Activated CD8-positive, alpha-beta T cell treated with anti-CD3 and anti-CD28 coated beads, Interleukin-2, amount 10 ng/mL, durations not matched to agents 7 days and 5 days (primary cell): ENCODE measurements at regions not wholly inside any gene's neighbourhood (a gene's known extent, or its start where the extent isn't known, plus 50 kb on each side); places are given as distances from the start of the nearest gene placed in this dataset.

Source experiments
- ATAC-seq: fragments of 150-1000 bp; cut with Tn5 transposase; one replicate; pipeline ENCODE4 v1.10.0; 2021; ENCODE audit warnings: moderate library complexity
- CTCF ChIA-PET: fragments of 350-600 bp; sonication (Branson Sonifier 250); formaldehyde crosslinking; loops from one replicate; lab custom pipeline; 2021; ENCODE audit warnings: antibody characterized with exemption; lab: Charles Lee
- POLR2A ChIA-PET: fragments of 350-600 bp; sonication (Branson Sonifier 250); formaldehyde crosslinking; loops from one replicate; lab custom pipeline; 2021; ENCODE audit warnings: antibody characterized with exemption; lab: Charles Lee
- DNase-seq: peaks from one replicate; pipeline ENCODE4 v3.0.0-alpha.2; 2020
- H3K27ac Mint-ChIP-seq: one replicate; pipeline ENCODE4 v1.8.0; 2021; ENCODE audit warnings: mild to moderate bottlenecking, mixed read lengths
- H3K27me3 Mint-ChIP-seq: one replicate; pipeline ENCODE4 v1.8.0; 2021; ENCODE audit warnings: low read depth, mixed read lengths
- H3K36me3 Mint-ChIP-seq: one replicate; pipeline ENCODE4 v1.8.0; 2021; ENCODE audit warnings: low read depth, mixed read lengths
- H3K4me1 Mint-ChIP-seq: one replicate; pipeline ENCODE4 v1.8.0; 2021; ENCODE audit warnings: low read depth, mixed read lengths
- H3K4me3 Mint-ChIP-seq: one replicate; pipeline ENCODE4 v1.8.0; 2021; ENCODE audit warnings: mild to moderate bottlenecking, mixed read lengths
- H3K9me3 Mint-ChIP-seq: one replicate; pipeline ENCODE4 v1.8.0; 2022; ENCODE audit warnings: mixed read lengths; ENCODE audit not compliant: insufficient read depth

DNA sequence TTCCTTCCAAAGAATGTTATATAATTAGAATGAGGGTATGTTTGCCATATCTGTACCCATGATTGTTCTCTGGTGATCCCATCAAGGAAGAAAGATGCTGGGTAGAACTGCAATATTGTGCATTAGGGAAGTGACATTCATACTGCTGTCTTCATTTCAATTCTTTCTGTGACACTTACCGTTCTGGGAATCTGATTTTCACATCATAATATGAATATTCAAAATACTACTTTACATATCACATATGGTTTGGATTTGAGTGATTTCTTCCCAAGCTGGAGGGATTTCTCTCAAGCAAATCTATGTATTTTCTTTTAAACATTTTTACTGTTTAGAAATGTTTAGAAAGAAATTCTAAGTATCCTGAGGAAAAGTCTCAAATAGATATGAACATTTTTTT lies 168.4 kb upstream of the DDX18 start:
- Mint-ChIP-seq H3K4me3 (no peak overlapping the region), H3K36me3 (no peaks in the 10 kb centered on the region), H3K4me1 (no peaks in the 10 kb centered on the region), H3K27me3 (no peaks in the 10 kb centered on the region), H3K9me3 (peaks cover 5% of the 10 kb centered on the region), H3K27ac (no peak overlapping the region)
- DNase-seq (no peak), ATAC-seq (no peak)
- ChIA-PET POLR2A (no interaction called here), CTCF (no interaction called here)

GRCh38 chr2:117646872-117647271 lies 167.6 kb upstream of the DDX18 start:
- no peak for ATAC-seq
- Mint-ChIP-seq H3K9me3 (peaks cover 5% of the 10 kb centered on the region), H3K4me3 (no peak overlapping the region), H3K27ac (no peak overlapping the region), H3K4me1 (no peaks in the 10 kb centered on the region), H3K36me3 (no peaks in the 10 kb centered on the region), H3K27me3 (no peaks in the 10 kb centered on the region)
- DNase-seq = no peak
- ChIA-PET CTCF (no interaction called here), POLR2A (no interaction called here)

GRCh38 chr2:117656546-117656945 lies 157.9 kb upstream of the DDX18 start:
- no peak for ATAC-seq
- Mint-ChIP-seq H3K4me1 (no peaks in the 10 kb centered on the region), H3K4me3 (no peak overlapping the region), H3K36me3 (no peaks in the 10 kb centered on the region), H3K27me3 (no peaks in the 10 kb centered on the region), H3K9me3 (no peaks in the 10 kb centered on the region), H3K27ac (no peak overlapping the region)
- POLR2A ChIA-PET = no interaction called here
- CTCF ChIA-PET = no interaction called here
- no peak for DNase-seq

DNA sequence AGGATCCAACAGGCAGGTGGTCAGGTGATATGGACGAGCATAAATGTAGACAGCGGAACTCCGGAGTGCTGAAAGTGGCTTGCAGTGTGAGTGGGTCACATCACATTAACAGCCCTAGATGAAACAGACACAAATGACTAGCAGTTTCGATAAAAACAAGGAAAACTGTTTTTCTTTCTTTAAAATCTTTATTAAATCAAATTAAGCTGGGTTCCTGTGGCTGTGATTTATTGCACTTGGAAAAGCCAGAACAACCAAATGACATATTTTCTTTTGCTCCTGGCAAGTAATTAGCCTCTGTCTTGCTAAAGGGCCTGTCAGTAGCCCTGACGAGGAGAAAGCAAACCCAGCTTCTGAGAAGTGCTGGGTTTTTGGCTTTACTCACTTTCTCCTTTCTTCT lies 152.9 kb upstream of the DDX18 start:
- no peaks in the 10 kb centered on the region for H3K27me3 Mint-ChIP-seq
- DNase-seq = no peak
- H3K4me3 Mint-ChIP-seq = no peak overlapping the region
- POLR2A ChIA-PET = no interaction called here
- H3K4me1 Mint-ChIP-seq = no peaks in the 10 kb centered on the region
- CTCF ChIA-PET = no interaction called here
- ATAC-seq = no peak
- no peaks in the 10 kb centered on the region for H3K36me3 Mint-ChIP-seq
- H3K27ac Mint-ChIP-seq = no peak overlapping the region
- H3K9me3 Mint-ChIP-seq = no peaks in the 10 kb centered on the region

DNA sequence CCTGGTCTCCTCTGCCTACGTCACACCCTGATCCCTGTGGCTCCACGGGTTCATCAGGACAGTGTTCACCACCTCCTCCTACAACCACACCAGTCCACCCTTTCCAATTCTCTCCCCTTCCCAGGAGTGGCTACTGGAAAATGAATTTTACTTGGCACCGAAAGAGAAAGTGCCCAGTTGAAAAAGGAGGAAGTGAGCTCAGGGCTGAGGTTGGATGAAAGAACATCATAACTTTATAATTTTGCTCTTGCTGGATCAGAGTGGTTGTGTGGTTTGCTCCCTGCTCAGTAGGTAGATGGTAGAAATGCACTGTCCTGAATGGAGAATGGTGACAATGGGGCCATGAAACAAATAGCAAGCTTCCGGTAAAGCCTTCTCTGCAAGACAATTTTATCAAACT lies 140.3 kb upstream of the DDX18 start:
- ChIA-PET POLR2A (no interaction called here), CTCF (no interaction called here)
- DNase-seq = no peak
- no peaks in the 10 kb centered on the region for H3K4me1 Mint-ChIP-seq
- H3K4me3 Mint-ChIP-seq = no peak overlapping the region
- H3K27ac Mint-ChIP-seq = no peak overlapping the region
- no peak for ATAC-seq
- H3K36me3 Mint-ChIP-seq = no peaks in the 10 kb centered on the region
- H3K27me3 Mint-ChIP-seq = no peaks in the 10 kb centered on the region
- H3K9me3 Mint-ChIP-seq = no peaks in the 10 kb centered on the region

DNA sequence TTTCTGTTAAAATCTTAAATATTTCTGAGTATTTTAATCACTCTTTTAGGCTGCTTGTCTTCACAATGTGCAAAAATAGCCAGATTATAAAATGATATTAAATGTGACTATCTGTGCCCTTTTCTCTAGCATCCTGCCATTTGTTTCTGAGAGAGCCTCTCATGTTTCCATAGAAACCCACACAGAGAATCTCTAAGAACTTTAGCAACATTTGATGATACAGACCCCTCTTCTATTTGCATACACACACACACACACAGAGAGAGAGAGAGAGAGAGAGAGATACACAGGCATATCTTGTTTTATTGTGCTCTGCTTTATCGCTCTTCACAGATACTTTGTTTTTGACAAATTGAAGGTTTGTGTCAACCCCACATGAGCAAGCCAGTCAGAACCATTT lies 134.5 kb upstream of the DDX18 start:
- ATAC-seq (no peak), DNase-seq (no peak)
- ChIA-PET POLR2A (no interaction called here), CTCF (no interaction called here)
- Mint-ChIP-seq H3K4me3 (no peak overlapping the region), H3K27me3 (no peaks in the 10 kb centered on the region), H3K4me1 (no peaks in the 10 kb centered on the region), H3K9me3 (no peaks in the 10 kb centered on the region), H3K27ac (no peak overlapping the region), H3K36me3 (no peaks in the 10 kb centered on the region)

DNA sequence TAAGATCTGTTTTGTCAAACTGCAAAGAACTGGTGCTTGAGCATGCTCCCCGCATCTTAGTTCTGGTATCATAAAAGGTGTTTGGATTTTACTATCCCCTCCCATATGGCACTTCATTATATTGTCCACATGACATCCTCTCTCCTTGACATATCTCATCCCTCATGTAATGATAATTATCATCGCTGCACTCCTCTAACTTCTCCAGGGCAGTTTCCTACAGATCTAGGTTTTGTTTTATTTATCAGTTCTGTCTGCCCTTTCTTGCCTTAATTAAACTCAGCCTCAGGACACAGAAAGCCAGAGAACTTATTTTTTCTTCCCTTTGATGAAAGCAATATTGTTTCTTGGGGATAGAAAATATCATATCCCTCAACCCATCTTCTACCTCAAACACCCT lies 129.6 kb upstream of the DDX18 start:
- H3K36me3 Mint-ChIP-seq = no peaks in the 10 kb centered on the region
- H3K4me3 Mint-ChIP-seq = no peak overlapping the region
- no peaks in the 10 kb centered on the region for H3K4me1 Mint-ChIP-seq
- no peak for DNase-seq
- ChIA-PET POLR2A (no interaction called here), CTCF (no interaction called here)
- H3K27ac Mint-ChIP-seq = no peak overlapping the region
- no peaks in the 10 kb centered on the region for H3K27me3 Mint-ChIP-seq
- H3K9me3 Mint-ChIP-seq = no peaks in the 10 kb centered on the region
- ATAC-seq = no peak

DNA sequence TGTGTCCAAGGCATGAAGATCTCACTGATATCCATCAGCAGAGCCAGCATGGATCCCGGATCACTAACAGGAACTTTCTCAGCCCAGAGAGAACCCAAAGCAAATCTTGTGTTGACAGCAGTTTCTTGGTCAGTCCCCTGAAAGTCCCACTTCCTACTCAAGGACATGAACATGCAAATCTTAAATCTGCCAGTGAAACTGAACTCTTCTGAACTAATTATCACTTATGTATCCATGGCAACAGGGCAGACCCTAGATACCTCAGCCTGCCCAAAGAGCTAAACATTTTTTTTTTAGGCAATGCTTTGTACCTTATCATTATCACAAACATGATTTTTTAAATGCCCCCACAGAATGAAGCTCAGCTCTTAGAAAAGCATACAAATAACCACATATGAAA lies 127.8 kb upstream of the DDX18 start:
- Mint-ChIP-seq H3K9me3 (no peaks in the 10 kb centered on the region), H3K4me1 (no peaks in the 10 kb centered on the region), H3K36me3 (no peaks in the 10 kb centered on the region), H3K27ac (no peak overlapping the region), H3K27me3 (no peaks in the 10 kb centered on the region), H3K4me3 (no peak overlapping the region)
- DNase-seq (no peak), ATAC-seq (no peak)
- CTCF ChIA-PET = interaction anchor here (0.6 kb wide), 1 partner anchor 765 kb away, joined by 3 read pairs; no protein-coding TSS in a partner anchor
- POLR2A ChIA-PET = no interaction called here

DNA sequence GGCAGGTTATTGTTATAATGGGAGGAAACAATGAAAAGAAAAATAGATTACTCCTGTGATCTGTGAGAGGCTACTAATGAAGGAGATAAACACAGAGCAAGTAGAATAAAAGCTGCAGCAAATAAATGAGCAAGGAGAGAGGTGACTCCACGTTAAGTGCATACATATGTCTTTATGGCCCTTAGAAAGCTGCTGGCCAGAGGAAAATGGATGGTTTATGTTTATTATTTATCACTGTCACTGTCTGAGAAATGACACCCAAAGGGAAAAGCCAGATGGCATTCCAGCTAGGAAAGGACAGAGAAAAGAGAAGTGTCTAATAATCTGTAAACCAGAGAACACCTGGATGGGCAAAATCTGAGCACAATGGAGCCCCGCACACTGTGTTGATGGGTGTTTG lies 122.9 kb upstream of the DDX18 start:
- Mint-ChIP-seq H3K4me1 (no peaks in the 10 kb centered on the region), H3K9me3 (no peaks in the 10 kb centered on the region), H3K27me3 (no peaks in the 10 kb centered on the region), H3K4me3 (no peak overlapping the region), H3K27ac (no peak overlapping the region), H3K36me3 (no peaks in the 10 kb centered on the region)
- ChIA-PET CTCF (no interaction called here), POLR2A (no interaction called here)
- no peak for ATAC-seq
- no peak for DNase-seq

- Mint-ChIP-seq H3K4me3 (no peak overlapping the region), H3K4me1 (no peaks in the 10 kb centered on the region), H3K9me3 (no peaks in the 10 kb centered on the region), H3K27ac (no peak overlapping the region), H3K36me3 (no peaks in the 10 kb centered on the region), H3K27me3 (no peaks in the 10 kb centered on the region)
- DNase-seq (no peak), ATAC-seq (no peak)
- CTCF ChIA-PET = no interaction called here
- POLR2A ChIA-PET = no interaction called here
These were observed 122.3 kb upstream of the DDX18 start for GRCh38 chr2:117692001-117692763.

GRCh38 chr2:117693154-117693553 lies 121.3 kb upstream of the DDX18 start:
- H3K27me3 Mint-ChIP-seq = no peaks in the 10 kb centered on the region
- POLR2A ChIA-PET = no interaction called here
- H3K27ac Mint-ChIP-seq = no peak overlapping the region
- H3K4me1 Mint-ChIP-seq = no peaks in the 10 kb centered on the region
- no peak for DNase-seq
- CTCF ChIA-PET = no interaction called here
- H3K9me3 Mint-ChIP-seq = no peaks in the 10 kb centered on the region
- no peak for ATAC-seq
- no peak overlapping the region for H3K4me3 Mint-ChIP-seq
- H3K36me3 Mint-ChIP-seq = no peaks in the 10 kb centered on the region

- Mint-ChIP-seq H3K27ac (no peak overlapping the region), H3K27me3 (no peaks in the 10 kb centered on the region), H3K4me1 (no peaks in the 10 kb centered on the region), H3K9me3 (no peaks in the 10 kb centered on the region), H3K36me3 (no peaks in the 10 kb centered on the region), H3K4me3 (no peak overlapping the region)
- ATAC-seq = no peak
- ChIA-PET POLR2A (no interaction called here), CTCF (no interaction called here)
- no peak for DNase-seq
These were observed 120.8 kb upstream of the DDX18 start for GRCh38 chr2:117693651-117694050.

DNA sequence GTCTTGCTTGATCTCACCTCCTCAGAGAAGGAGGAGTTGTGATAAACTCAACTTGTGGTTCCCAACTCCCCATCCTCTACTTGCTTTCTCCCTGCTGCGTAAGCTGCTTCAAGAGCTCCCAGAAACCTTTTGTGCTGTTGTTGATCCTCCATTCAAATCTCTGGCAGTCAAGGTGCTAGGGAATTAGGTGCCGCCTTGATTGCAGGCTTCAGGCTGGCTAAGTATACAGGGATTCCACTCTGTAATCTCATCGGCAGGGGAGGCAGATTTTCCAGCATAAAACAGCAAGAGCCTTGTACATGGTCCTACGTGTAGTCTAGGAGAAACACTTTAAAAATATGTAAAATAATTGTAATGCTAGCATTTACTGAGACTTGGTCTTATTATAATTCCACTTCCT lies 116.2 kb upstream of the DDX18 start:
- Mint-ChIP-seq H3K27me3 (no peaks in the 10 kb centered on the region), H3K27ac (no peak overlapping the region), H3K4me1 (no peaks in the 10 kb centered on the region), H3K4me3 (no peak overlapping the region), H3K9me3 (no peaks in the 10 kb centered on the region), H3K36me3 (no peaks in the 10 kb centered on the region)
- CTCF ChIA-PET = no interaction called here
- DNase-seq (no peak), ATAC-seq (no peak)
- POLR2A ChIA-PET = no interaction called here
